ENCODE measurements at regions not wholly inside any gene's neighbourhood (a gene's known extent, or its start where the extent isn't known, plus 50 kb on each side); places are given as distances from the start of the nearest gene placed in this dataset.
"Not testable (repeated sequence)": the region's sequence is repeated elsewhere in the genome, so short reads cannot be mapped to it uniquely, and the experiment has no call there.

DNA sequence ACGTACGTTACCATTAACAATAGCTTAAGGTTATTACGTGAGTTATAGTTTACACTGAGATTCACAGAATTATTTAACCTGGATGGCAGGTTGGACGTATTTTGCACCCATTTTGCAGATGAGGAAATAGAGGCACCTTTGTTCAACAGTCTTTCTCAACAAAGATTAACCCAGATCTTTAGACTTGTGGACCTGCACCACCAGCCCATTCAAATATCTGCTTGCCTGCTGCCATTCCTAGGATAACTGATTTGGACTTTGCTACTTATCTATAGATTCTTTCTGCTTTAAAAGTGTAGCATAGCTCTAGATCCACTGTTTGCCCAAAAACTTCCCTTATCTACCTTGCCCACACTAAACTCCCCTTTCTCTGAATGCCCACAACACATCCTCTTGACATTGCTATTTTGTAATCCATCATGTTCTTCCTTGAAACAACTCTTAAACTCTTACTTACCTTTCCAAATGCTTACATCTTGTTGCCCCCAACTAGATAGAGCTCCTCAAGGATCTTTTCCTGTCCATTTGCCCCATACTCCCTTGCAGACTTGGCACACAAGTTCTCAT is 56.4 kb upstream of the TNFAIP3 start:
- no peak for DNase-seq

GRCh38 chr6:137811121-137811915 is 55.7 kb upstream of the TNFAIP3 start:
- DNase-seq, result peak; percentile 66 to 71

- DNase-seq, result peak; percentile 46 to 65
Observed at GRCh38 chr6:137811916-137812553, 55.0 kb upstream of the TNFAIP3 start.

- no peak for DNase-seq
Observed at GRCh38 chr6:137813308-137813970, 53.6 kb upstream of the TNFAIP3 start.

GRCh38 chr6:137814030-137814429 is 53.0 kb upstream of the TNFAIP3 start:
- DNase-seq, result not testable (repeated sequence)

DNA sequence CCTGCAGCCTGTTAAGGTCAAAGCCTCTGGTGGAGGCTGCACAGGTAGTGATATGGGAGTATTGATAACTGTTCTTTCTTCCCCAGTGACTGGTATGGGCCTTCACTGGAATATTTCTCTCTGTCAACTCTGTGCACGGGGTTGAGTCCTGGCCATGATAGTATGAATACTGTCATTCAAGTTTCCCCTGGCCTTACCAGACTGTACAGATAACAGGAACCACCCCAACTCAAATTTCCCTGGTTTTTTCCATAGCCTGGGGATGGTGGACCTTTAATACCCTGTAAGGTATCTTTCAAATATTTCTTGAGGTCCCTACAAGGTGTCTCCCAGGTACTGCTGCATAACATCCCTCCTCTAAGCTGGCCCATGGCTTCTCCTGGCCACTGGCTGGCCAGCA is 51.4 kb upstream of the TNFAIP3 start:
- DNase-seq, result no peak

DNA sequence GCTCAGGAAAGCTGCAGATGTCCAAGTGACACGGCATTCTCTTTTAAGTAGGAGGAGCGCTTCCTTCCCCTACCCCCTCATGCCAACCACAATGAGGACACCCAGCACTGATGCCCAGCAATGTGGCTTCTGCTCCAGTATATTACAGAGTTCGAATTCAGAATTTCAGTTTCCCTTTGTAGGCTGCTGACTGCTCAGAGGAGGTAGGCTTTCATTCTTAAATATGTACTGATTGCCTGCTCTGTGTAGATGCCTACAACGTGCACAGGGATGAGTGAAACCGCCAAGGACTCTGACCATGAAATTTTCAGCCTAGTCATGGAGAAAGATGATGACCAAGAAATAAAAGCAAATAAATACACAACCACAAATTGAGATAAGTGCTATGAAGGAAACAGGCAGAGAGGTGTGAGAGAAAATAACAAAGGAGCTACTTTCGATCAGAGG is 50.9 kb upstream of the TNFAIP3 start:
- DNase-seq, result peak in 1 of 2 experiments; percentile 22

- no peak for DNase-seq
Observed at GRCh38 chr6:137816688-137817618, 50.1 kb upstream of the TNFAIP3 start.
